SU-DHL-6 (cell line): ENCODE measurements at regions not wholly inside any gene's neighbourhood (a gene's known extent, or its start where the extent isn't known, plus 50 kb on each side); places are given as distances from the start of the nearest gene placed in this dataset.

Experiments used
- H2AFZ ChIP-seq: fragments of 200-600 bp; sonication (generic); 2 replicates; pipeline ENCODE4 v1.6.1; 2014; ENCODE audit warnings: low read depth, mild to moderate bottlenecking, moderate library complexity, mixed read lengths, antibody characterized with exemption, low read length; ENCODE audit not compliant: severe bottlenecking
- H3F3A ChIP-seq: fragments of 200-600 bp; shearing (Covaris generic); 2 replicates; pipeline ENCODE4 v1.6.0; 2016; ENCODE audit warnings: antibody characterized with exemption, mild to moderate bottlenecking; ENCODE audit not compliant: insufficient read depth
- H3K27ac ChIP-seq: fragments of 200-600 bp; sonication (generic); 2 replicates; pipeline ENCODE4 v1.5.1; 2016; ENCODE audit warnings: low read depth, mild to moderate bottlenecking, low read length, moderate library complexity, mixed read lengths
- H3K27me3 ChIP-seq: fragments of 200-600 bp; sonication (generic), shearing (Covaris generic); 2 replicates; pipeline ENCODE4 v1.6.0; 2014; ENCODE audit warnings: mild to moderate bottlenecking, low read length
- H3K36me3 ChIP-seq: fragments of 200-600 bp; sonication (generic); 2 replicates; pipeline ENCODE4 v1.6.1; 2014; ENCODE audit warnings: mild to moderate bottlenecking, low read length, mixed read lengths
- H3K4me2 ChIP-seq: fragments of 300-600, 200-600 bp; shearing (Covaris generic), sonication (generic); 2 replicates; pipeline ENCODE4 v1.6.0; 2014; ENCODE audit warnings: low read length, low read depth, mild to moderate bottlenecking; ENCODE audit not compliant: poor library complexity, severe bottlenecking
- H3K4me3 ChIP-seq: fragments of 200-600 bp; sonication (generic); 2 replicates; pipeline ENCODE4 v1.5.1; 2014; ENCODE audit warnings: antibody characterized with exemption, low read length, mild to moderate bottlenecking, mixed read lengths; ENCODE audit not compliant: insufficient read depth, poor library complexity, severe bottlenecking
- H3K79me2 ChIP-seq: fragments of 200-600 bp; sonication (generic); 2 replicates; pipeline ENCODE4 v1.6.1; 2014; ENCODE audit warnings: mild to moderate bottlenecking, low read length, moderate library complexity; ENCODE audit not compliant: insufficient read depth
- H3K9ac ChIP-seq: fragments of 200-600 bp; sonication (generic); 2 replicates; pipeline ENCODE4 v1.7.0; 2014; ENCODE audit warnings: mild to moderate bottlenecking, low read length
- H3K9me2 ChIP-seq: fragments of 200-600 bp; sonication (generic); replicated peaks from 2 replicates; pipeline ENCODE4 v1.6.1; 2014; ENCODE audit warnings: low read length; ENCODE audit not compliant: insufficient read depth
- H3K9me3 ChIP-seq: fragments of 200-600 bp; sonication (generic); 2 replicates; pipeline ENCODE4 v1.6.1; 2014; ENCODE audit warnings: low read length, mixed read lengths; ENCODE audit not compliant: insufficient read depth
- H4K20me1 ChIP-seq: fragments of 200-600 bp; sonication (generic); 2 replicates; pipeline ENCODE4 v1.6.1; 2014; ENCODE audit warnings: low read depth, mild to moderate bottlenecking, antibody characterized with exemption, low read length, moderate library complexity, mixed read lengths
- EZH2phosphoT487 ChIP-seq: fragments of 200-600 bp; sonication (generic), shearing (Covaris generic); conservative IDR thresholded peaks from 2 replicates; pipeline ENCODE4 v1.6.1; 2018; ENCODE audit warnings: mild to moderate bottlenecking, antibody characterized with exemption, low read length, moderate library complexity, mixed read lengths
- TF ChIP-seq, protein P1 (sequence below): fragments of 200-600 bp; sonication (generic); IDR thresholded peaks from one replicate; pipeline ENCODE4 v1.5.1; 2017; ENCODE audit warnings: antibody characterized with exemption, mild to moderate bottlenecking, low read length, moderate library complexity; ENCODE audit not compliant: insufficient read depth, poor library complexity, severe bottlenecking

DNA sequence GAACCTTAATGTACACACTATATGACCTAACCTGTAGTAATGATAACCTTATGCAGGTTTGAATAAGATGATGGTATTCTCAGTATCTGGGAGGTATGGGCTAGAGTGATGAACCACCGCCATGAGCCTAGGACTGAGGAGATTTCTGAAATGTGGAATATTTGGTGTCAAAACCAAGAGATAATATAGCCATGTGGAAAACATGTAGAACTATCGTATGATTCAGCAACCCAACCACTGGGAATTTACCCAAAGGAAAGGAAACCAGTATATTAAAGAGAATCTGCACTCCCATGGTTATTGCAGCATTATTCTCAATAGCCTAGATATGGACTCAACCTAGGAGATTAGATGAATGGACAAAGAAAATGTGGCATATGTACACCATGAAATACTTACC is 271.7 kb upstream of the BTG1 start:
- no peaks in the 10 kb centered on the region for H3K79me2 ChIP-seq
- no peak overlapping the region for H3K4me3 ChIP-seq
- no peaks in the 10 kb centered on the region for H3F3A ChIP-seq
- no peaks in the 10 kb centered on the region for H3K36me3 ChIP-seq
- TF ChIP-seq, protein P1, sequence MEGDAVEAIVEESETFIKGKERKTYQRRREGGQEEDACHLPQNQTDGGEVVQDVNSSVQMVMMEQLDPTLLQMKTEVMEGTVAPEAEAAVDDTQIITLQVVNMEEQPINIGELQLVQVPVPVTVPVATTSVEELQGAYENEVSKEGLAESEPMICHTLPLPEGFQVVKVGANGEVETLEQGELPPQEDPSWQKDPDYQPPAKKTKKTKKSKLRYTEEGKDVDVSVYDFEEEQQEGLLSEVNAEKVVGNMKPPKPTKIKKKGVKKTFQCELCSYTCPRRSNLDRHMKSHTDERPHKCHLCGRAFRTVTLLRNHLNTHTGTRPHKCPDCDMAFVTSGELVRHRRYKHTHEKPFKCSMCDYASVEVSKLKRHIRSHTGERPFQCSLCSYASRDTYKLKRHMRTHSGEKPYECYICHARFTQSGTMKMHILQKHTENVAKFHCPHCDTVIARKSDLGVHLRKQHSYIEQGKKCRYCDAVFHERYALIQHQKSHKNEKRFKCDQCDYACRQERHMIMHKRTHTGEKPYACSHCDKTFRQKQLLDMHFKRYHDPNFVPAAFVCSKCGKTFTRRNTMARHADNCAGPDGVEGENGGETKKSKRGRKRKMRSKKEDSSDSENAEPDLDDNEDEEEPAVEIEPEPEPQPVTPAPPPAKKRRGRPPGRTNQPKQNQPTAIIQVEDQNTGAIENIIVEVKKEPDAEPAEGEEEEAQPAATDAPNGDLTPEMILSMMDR: no peak
- no peak for TF ChIP-seq EZH2phosphoT487
- H3K4me2 ChIP-seq: no peak overlapping the region
- no peaks in the 10 kb centered on the region for H3K9me3 ChIP-seq
- no peaks in the 10 kb centered on the region for H4K20me1 ChIP-seq
- H3K27me3 ChIP-seq: no peaks in the 10 kb centered on the region
- H2AFZ ChIP-seq: no peak overlapping the region
- no peak overlapping the region for H3K27ac ChIP-seq
- H3K9me2 ChIP-seq: no peaks in the 10 kb centered on the region
- no peak overlapping the region for H3K9ac ChIP-seq

DNA sequence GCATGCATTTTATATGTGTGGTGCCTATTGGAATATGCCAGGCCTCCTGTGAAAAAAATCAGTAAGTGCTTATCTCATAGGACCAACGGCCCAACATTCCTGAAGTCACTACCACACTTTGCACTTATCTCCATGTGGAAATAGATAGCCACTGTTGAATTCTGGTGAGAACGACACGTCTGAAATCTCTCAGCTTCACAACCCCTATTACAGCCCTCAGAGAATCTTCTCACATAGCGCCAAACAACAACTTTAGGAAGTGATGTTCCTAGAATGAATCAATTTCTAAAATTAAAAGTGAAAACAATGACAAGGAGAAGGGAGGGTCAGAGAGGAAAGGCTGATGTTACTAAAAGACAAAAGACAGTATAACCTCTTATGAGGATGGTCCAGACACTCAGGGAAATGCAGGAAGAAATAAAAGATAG is 270.8 kb upstream of the BTG1 start:
- Histone ChIP-seq H3K9ac (no peak overlapping the region), H3K9me3 (no peaks in the 10 kb centered on the region), H3K9me2 (no peaks in the 10 kb centered on the region), H4K20me1 (no peaks in the 10 kb centered on the region), H3K36me3 (no peaks in the 10 kb centered on the region), H3K79me2 (no peaks in the 10 kb centered on the region), H3K4me3 (no peak overlapping the region), H3K27ac (no peak overlapping the region), H3K27me3 (no peaks in the 10 kb centered on the region), H2AFZ (peak overlapping the region; percentile 7), H3F3A (no peaks in the 10 kb centered on the region), H3K4me2 (no peak overlapping the region)
- no peak for TF ChIP-seq EZH2phosphoT487
- TF ChIP-seq, protein P1: no peak

DNA sequence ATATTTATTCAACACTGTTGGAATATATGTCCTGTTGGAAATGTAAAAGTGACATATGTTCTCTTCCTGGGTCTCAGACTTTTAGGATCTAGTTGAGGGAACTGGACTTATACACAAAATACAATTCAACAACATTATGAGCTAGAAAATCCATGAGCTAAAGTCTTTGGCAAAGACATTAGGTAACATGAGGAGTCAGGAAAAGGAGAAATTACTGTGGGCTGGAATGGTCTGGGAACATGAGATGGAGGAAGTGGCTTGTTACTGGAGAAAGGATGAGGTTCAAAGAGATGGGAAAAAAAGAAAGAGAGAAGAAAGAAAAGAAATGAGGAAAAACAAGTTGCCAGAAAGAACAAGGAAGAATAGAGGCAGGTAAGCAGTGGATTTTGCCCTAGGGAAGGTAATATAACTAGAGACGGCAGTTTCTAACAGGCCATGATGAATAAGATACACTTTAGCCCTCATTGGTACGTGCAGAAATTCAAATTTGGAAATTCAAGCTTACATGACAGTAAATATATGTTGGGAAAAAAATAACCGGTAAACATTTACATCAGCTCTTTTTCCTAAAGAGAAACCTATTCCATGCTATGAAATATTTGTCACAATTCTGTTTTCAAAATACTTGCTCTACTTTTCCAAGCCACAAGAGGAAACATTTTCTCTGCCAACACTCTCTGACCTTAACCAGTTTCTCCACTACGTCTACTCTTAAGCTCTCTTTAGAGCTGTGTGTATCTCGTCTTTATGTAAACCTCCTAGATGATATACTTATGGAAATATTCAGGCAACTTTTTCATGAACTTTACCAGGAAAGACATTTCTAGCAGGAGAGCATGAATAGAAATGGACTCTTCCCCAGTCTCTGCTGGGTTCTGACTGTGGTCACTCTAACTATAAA is 268.8 kb upstream of the BTG1 start:
- H3K9ac ChIP-seq: no peak overlapping the region

More for the DNA sequence above, 268.8 kb upstream of the BTG1 start:
- Histone ChIP-seq H3K4me2 (no peak overlapping the region), H2AFZ (no peak overlapping the region), H3F3A (no peaks in the 10 kb centered on the region), H3K36me3 (no peaks in the 10 kb centered on the region), H3K4me3 (no peak overlapping the region), H4K20me1 (no peaks in the 10 kb centered on the region), H3K27me3 (no peaks in the 10 kb centered on the region), H3K9me3 (no peaks in the 10 kb centered on the region), H3K9me2 (no peaks in the 10 kb centered on the region), H3K79me2 (no peaks in the 10 kb centered on the region), H3K27ac (no peak overlapping the region)
- no peak for TF ChIP-seq EZH2phosphoT487
- TF ChIP-seq, protein P1: no peak
